Endothelial cell (in vitro differentiated cells): ENCODE measurements at regions not wholly inside any gene's neighbourhood (a gene's known extent, or its start where the extent isn't known, plus 50 kb on each side); places are given as distances from the start of the nearest gene placed in this dataset.

Experiments used
- DNase-seq: peaks from one replicate; pipeline ENCODE4 v3.0.0; 2021; ENCODE audit warnings: low spot score
- H3K27ac Mint-ChIP-seq: one replicate; pipeline ENCODE4 v1.8.0; 2021; ENCODE audit warnings: mixed read lengths, inconsistent platforms; ENCODE audit not compliant: unreplicated experiment
- H3K27me3 Mint-ChIP-seq: one replicate; pipeline ENCODE4 v1.8.0; 2021; ENCODE audit warnings: mild to moderate bottlenecking, moderate library complexity, mixed read lengths, inconsistent platforms; ENCODE audit not compliant: unreplicated experiment
- H3K36me3 Mint-ChIP-seq: one replicate; pipeline ENCODE4 v1.8.0; 2021; ENCODE audit warnings: mild to moderate bottlenecking, low read depth, mixed read lengths, inconsistent platforms; ENCODE audit not compliant: unreplicated experiment
- H3K4me1 Mint-ChIP-seq: one replicate; pipeline ENCODE4 v1.8.0; 2021; ENCODE audit warnings: mild to moderate bottlenecking, mixed read lengths, inconsistent platforms; ENCODE audit not compliant: unreplicated experiment
- H3K4me3 Mint-ChIP-seq: one replicate; pipeline ENCODE4 v1.8.0; 2021; ENCODE audit warnings: mild to moderate bottlenecking, mixed read lengths, inconsistent platforms; ENCODE audit not compliant: unreplicated experiment
- H3K9me3 Mint-ChIP-seq: one replicate; pipeline ENCODE4 v1.8.0; 2021; ENCODE audit warnings: mixed read lengths, inconsistent platforms; ENCODE audit not compliant: unreplicated experiment
- TF ChIP-seq, protein P1 (sequence below): fragments of 200-600 bp; sonication (generic); IDR thresholded peaks from one replicate; pipeline ENCODE4 v1.5.0; 2021; ENCODE audit warnings: antibody characterized with exemption; ENCODE audit not compliant: unreplicated experiment

DNA sequence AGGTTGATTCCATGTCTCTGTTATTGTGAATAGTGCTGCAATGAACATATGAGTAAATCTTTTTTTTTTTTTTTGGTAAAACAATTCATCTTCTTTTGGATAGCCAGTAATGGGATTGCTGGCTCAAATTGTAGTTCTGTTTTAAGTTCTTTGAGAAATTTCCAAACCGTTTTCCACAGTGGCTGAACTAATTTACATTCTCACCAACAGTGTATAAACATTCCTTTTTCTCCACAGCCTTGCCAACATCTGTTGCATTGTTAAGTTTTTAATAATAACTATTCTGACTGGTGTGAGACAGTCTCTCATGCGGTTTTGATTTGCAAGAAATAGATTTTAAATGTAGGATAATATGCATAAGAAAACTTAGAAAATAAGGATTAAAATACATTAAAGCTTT, 279.0 kb upstream of the EPHA3 start:
- TF ChIP-seq, protein P1, sequence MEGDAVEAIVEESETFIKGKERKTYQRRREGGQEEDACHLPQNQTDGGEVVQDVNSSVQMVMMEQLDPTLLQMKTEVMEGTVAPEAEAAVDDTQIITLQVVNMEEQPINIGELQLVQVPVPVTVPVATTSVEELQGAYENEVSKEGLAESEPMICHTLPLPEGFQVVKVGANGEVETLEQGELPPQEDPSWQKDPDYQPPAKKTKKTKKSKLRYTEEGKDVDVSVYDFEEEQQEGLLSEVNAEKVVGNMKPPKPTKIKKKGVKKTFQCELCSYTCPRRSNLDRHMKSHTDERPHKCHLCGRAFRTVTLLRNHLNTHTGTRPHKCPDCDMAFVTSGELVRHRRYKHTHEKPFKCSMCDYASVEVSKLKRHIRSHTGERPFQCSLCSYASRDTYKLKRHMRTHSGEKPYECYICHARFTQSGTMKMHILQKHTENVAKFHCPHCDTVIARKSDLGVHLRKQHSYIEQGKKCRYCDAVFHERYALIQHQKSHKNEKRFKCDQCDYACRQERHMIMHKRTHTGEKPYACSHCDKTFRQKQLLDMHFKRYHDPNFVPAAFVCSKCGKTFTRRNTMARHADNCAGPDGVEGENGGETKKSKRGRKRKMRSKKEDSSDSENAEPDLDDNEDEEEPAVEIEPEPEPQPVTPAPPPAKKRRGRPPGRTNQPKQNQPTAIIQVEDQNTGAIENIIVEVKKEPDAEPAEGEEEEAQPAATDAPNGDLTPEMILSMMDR, result no peak
- Mint-ChIP-seq H3K4me1 (no peaks in the 10 kb centered on the region), H3K4me3 (no peak overlapping the region), H3K27ac (no peak overlapping the region), H3K9me3 (no peaks in the 10 kb centered on the region), H3K36me3 (no peaks in the 10 kb centered on the region), H3K27me3 (no peaks in the 10 kb centered on the region)
- DNase-seq, result no peak

DNA sequence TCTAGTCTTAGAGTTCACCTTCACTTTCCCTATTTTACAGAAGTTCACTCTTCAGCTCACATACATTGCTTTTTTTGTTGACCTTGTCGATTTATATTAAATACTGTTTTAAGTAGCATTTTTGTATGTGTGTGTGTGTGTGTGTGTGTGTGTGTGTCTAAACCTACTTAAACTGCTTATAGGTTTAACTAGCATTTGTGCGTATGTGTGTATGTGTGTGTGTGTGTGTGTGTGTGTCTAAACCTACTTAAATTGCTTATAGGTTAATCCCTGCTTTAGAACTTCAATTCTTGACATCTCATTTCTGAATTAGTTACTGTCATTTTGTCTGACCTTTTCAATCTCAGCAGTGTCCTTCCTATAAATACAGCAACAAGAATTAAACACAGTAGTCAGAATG, 254.8 kb upstream of the EPHA3 start:
- Mint-ChIP-seq H3K9me3 (no peaks in the 10 kb centered on the region), H3K4me3 (no peak overlapping the region), H3K27ac (no peak overlapping the region), H3K4me1 (no peaks in the 10 kb centered on the region), H3K36me3 (no peaks in the 10 kb centered on the region), H3K27me3 (no peaks in the 10 kb centered on the region)
- TF ChIP-seq, protein P1, result no peak
- DNase-seq, result no peak

DNA sequence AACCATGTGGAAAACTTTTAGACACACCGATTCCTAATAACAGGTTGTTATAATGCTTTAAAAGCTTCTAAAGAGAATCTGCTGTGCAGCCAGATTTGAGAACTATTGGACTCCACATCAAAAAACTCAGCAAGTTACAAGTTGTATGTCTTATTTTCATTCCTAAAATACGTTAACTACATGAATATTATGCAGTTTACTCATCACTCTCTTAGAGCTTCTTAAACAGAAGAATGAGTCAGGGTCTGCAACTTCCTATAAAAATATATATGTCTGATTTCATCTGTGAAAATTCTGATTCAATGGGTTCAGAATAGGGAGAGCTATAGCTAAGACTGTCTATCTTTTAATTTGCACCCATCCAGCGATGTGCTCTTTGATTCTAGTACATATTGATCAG, 244.2 kb upstream of the EPHA3 start:
- Mint-ChIP-seq H3K4me1 (no peaks in the 10 kb centered on the region), H3K27ac (no peak overlapping the region), H3K27me3 (no peaks in the 10 kb centered on the region), H3K4me3 (no peak overlapping the region), H3K36me3 (no peaks in the 10 kb centered on the region), H3K9me3 (no peaks in the 10 kb centered on the region)
- DNase-seq, result no peak
- TF ChIP-seq, protein P1, result no peak

DNA sequence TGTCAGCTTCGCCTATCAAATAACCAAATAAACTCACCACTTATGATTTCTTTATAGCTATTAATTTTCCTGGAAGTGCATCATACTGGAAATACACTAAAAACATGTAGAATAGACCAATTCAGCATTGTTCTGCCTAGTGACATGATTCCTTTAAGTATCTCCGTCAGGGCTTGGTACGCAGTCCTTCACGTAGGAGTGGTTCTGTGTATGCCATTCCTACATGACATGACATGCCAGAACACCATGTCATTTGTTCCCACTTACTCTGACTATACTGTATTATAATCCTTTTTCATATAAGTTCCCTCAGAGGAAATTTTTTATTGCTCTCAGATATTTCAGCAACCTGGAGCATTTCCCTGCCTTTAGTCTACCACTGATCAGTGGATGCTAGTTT, 230.7 kb upstream of the EPHA3 start:
- no peaks in the 10 kb centered on the region for H3K9me3 Mint-ChIP-seq
- H3K27ac Mint-ChIP-seq, result no peak overlapping the region
- no peaks in the 10 kb centered on the region for H3K27me3 Mint-ChIP-seq
- TF ChIP-seq, protein P1, result no peak
- DNase-seq, result no peak
- no peaks in the 10 kb centered on the region for H3K4me1 Mint-ChIP-seq
- H3K4me3 Mint-ChIP-seq, result no peak overlapping the region
- H3K36me3 Mint-ChIP-seq, result no peaks in the 10 kb centered on the region

DNA sequence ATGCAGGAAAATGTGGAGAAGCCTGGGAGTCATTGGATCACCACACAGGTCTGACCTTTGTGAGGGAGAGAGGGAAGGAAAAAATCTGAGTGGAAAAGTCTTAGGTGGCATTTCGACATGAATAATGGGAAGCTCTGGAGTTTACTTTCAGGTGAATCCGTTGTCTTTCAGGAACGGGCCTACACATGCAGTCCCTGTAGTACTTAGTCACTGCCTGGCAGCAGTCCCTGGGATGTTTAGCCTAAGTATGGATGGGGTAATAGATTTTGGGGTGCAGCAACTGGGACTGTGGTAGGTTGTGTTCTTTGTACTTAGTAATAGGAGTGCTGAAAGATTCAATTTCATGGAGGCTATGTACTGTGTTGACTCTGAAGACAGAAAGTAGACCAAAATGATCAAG, 227.5 kb upstream of the EPHA3 start:
- Mint-ChIP-seq H3K9me3 (no peaks in the 10 kb centered on the region), H3K4me3 (no peak overlapping the region), H3K27me3 (peaks cover 1% of the 10 kb centered on the region), H3K27ac (no peak overlapping the region), H3K4me1 (no peaks in the 10 kb centered on the region), H3K36me3 (no peaks in the 10 kb centered on the region)
- TF ChIP-seq, protein P1, result no peak
- no peak for DNase-seq
